Liver (tissue), 7 donors: ENCODE measurements at regions not wholly inside any gene's neighbourhood (a gene's known extent, or its start where the extent isn't known, plus 50 kb on each side); places are given as distances from the start of the nearest gene placed in this dataset.
A peak's percentile ranks its signal among the peaks of the same experiment; 100 is the strongest.

Experiments
- DNase-seq: peaks from one replicate; pipeline ENCODE4 v3.0.0-alpha.2; 2017; ENCODE audit warnings: low spot score
- H3K27ac ChIP-seq, 2 donors: one replicate each; pipeline ENCODE4 v1.7.0; 2013; ENCODE audit warnings: inconsistent platforms in 2 of 2, low read length in 2 of 2, control low read depth in 1 of 2, low read depth in 1 of 2, mild to moderate bottlenecking in 1 of 2
- H3K27me3 ChIP-seq, 4 donors: one replicate each; pipeline versions ENCODE4 v1.6.1 to v1.7.0; 2013; ENCODE audit warnings: low read length in 3 of 4, inconsistent platforms in 1 of 4, mild to moderate bottlenecking in 1 of 4, moderate library complexity in 1 of 4; ENCODE audit not compliant: control insufficient read depth in 4 of 4, insufficient read depth in 4 of 4
- H3K36me3 ChIP-seq, 4 donors: one replicate each; pipeline versions ENCODE4 v1.6.1 to v1.7.0; 2013; ENCODE audit warnings: low read length in 3 of 4, mild to moderate bottlenecking in 3 of 4, low read depth in 1 of 4, moderate library complexity in 1 of 4; ENCODE audit not compliant: control insufficient read depth in 4 of 4, insufficient read depth in 3 of 4
- H3K4me1 ChIP-seq, 4 donors: one replicate each; pipeline versions ENCODE4 v1.6.1 to v1.7.0; 2013; ENCODE audit warnings: low read length in 3 of 4, mild to moderate bottlenecking in 3 of 4, moderate library complexity in 1 of 4; ENCODE audit not compliant: control insufficient read depth in 4 of 4, insufficient read depth in 4 of 4
- H3K4me3 ChIP-seq, 3 donors: one replicate each; pipeline versions ENCODE4 v1.6.1 to v1.7.0; 2013; ENCODE audit warnings: low read length in 3 of 3, control low read depth in 1 of 3, low read depth in 1 of 3, mild to moderate bottlenecking in 1 of 3
- H3K9ac ChIP-seq, 2 donors: one replicate each; pipeline ENCODE4 v1.7.0; 2013; ENCODE audit warnings: low read length in 2 of 2, mild to moderate bottlenecking in 2 of 2, moderate library complexity in 2 of 2, control low read depth in 1 of 2, low read depth in 1 of 2
- H3K9me3 ChIP-seq, 4 donors: one replicate each; pipeline versions ENCODE4 v1.6.1 to v1.7.0; 2013; ENCODE audit warnings: low read length in 3 of 4; ENCODE audit not compliant: control insufficient read depth in 4 of 4
- EGR1 ChIP-seq, 2 donors: IDR thresholded peaks; 2 replicates each; pipeline ENCODE4 v1.6.1; 2016 to 2018; ENCODE audit warnings: antibody characterized with exemption in 2 of 2, low read depth in 2 of 2
- FOXA1 ChIP-seq: IDR thresholded peaks from 2 replicates; pipeline ENCODE4 v1.6.1; 2016; ENCODE audit warnings: antibody characterized with exemption
- HNF4A ChIP-seq, 2 donors: conservative IDR thresholded peaks; 2 replicates each; pipeline ENCODE4 v1.6.1; 2016; ENCODE audit warnings: antibody characterized with exemption in 2 of 2, mild to moderate bottlenecking in 2 of 2
- HNF4G ChIP-seq: IDR thresholded peaks from 2 replicates; pipeline ENCODE4 v1.6.1; 2016; ENCODE audit warnings: antibody characterized with exemption
- RAD21 ChIP-seq, 2 donors: IDR thresholded peaks; 2 replicates each; pipeline ENCODE4 v1.6.1; 2016; ENCODE audit warnings: antibody characterized with exemption in 2 of 2, mild to moderate bottlenecking in 2 of 2
- WGBS: extraction: QIAGEN DNeasy Blood & Tissue Kit; methylation state at CpG from one replicate; pipeline ENCODE4 v1.1.7; 2013; 5-methylcytosine and 5-hydroxymethylcytosine counted together
- TF ChIP-seq, protein P1 (sequence below): IDR thresholded peaks from 2 replicates; pipeline ENCODE4 v1.6.1; 2016; ENCODE audit warnings: antibody characterized with exemption
- donor health status: healthy.
- donor health status: healthy.
- donor health status: healthy.
- donor health status: healthy.

DNA sequence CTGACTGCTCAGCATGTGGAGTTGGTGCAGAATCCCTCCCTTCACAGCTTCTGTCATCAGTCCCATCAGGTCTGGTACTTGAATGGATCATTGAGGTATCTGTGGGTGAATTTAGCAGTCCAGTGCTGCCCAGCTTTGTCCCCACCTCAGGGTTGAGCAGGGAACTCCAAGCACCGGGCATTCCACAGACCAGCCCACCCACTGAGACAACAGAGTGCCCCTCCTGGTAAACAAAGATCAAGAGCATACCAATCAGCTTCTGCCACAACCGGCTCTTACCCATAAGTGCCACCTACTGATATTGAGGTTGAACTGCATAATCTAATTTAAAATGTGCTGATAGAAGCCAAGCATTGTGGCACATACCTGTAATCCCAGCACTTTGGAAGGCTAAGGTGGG lies 57.1 kb upstream of the FXR1 start:
- H3K9me3 ChIP-seq = peaks cover 0 to 4% (median 0%) of the 10 kb centered on the region in 4 donors
- no peaks in the 10 kb centered on the region for H3K27me3 ChIP-seq
- H3K9ac ChIP-seq = no peak overlapping the region
- no peak overlapping the region for H3K4me3 ChIP-seq
- DNase-seq = no peak
- H3K27ac ChIP-seq = no peak overlapping the region
- TF ChIP-seq HNF4G (no peak), RAD21 (IDR thresholded peaks at IDR 0.05) (peak in 1 of 2 donors; percentile 20)
- 6% methylated on average over 2 of the region's 2 CpGs for WGBS
- no peaks in the 10 kb centered on the region for H3K36me3 ChIP-seq
- H3K4me1 ChIP-seq = no peaks in the 10 kb centered on the region

DNA sequence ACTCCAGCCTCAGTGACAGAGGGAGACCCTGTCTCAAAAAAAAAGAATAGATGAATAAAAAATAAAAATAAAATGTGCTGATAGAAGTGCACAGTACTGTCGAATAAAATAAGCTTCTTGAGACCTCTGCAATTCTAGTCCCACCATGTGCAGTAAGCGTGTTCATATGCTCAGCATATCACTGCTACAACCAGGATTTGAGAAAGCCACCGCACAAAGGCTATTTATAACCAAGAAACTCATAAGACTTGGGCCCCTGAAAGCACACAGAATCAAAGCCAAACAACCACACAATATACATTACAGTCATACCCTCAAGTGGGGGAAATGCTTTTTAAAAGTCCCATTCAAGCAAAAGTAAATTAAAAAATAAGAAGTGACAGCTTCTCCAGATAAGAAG lies 56.5 kb upstream of the FXR1 start:
- DNase-seq = no peak
- 77% methylated on average over 3 of the region's 3 CpGs for WGBS
- no peak overlapping the region for H3K4me3 ChIP-seq
- peaks cover 0 to 4% (median 0%) of the 10 kb centered on the region in 4 donors for H3K9me3 ChIP-seq
- no peak overlapping the region for H3K9ac ChIP-seq
- no peaks in the 10 kb centered on the region for H3K36me3 ChIP-seq
- TF ChIP-seq EGR1 (IDR thresholded peaks at IDR 0.05; ENCODE audit: low read depth in 2 of 2) = no peak
- no peak for TF ChIP-seq HNF4A (conservative IDR thresholded peaks at IDR 0.05)
- TF ChIP-seq RAD21 (IDR thresholded peaks at IDR 0.05) = no peak
- TF ChIP-seq, protein P1, sequence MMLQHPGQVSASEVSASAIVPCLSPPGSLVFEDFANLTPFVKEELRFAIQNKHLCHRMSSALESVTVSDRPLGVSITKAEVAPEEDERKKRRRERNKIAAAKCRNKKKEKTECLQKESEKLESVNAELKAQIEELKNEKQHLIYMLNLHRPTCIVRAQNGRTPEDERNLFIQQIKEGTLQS = no peak
- no peak for TF ChIP-seq HNF4G
- H3K4me1 ChIP-seq = no peaks in the 10 kb centered on the region
- no peak overlapping the region for H3K27ac ChIP-seq
- no peaks in the 10 kb centered on the region for H3K27me3 ChIP-seq

DNA sequence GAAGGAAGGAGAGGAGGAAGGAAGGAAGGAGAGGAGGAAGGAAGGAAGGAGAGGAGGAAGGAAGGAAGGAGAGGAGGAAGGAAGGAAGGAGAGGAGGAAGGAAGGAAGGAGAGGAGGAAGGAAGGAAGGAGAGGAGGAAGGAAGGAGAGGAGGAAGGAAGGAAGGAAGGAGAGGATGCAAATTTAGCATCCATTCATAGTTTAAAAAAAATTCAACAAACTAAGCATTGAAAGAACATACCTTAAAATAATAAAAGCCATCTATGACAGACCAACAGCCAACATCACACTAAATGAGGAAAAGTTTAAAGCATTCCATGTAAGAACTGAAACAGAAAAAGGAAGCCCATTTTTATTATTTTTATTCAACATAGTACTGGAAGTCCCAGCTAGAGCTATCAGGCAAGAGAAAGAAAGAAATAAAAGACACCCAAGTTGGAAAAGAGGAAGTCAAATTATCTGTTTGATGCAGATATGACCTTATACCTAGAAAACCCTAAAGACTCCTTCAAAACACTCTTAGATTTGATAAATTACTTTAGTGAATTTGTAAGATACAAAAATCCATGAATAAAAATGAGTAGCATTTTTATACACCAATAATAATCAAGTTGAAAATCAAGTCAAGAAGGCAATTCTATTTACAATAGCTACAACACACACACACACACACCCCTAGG lies 52.2 kb upstream of the FXR1 start:
- Histone ChIP-seq H3K27ac (no peak overlapping the region), H3K9ac (no peak overlapping the region), H3K27me3 (no peaks in the 10 kb centered on the region), H3K4me3 (no peak overlapping the region), H3K9me3 (peaks cover 0 to 4% (median 0%) of the 10 kb centered on the region in 4 donors), H3K36me3 (no peaks in the 10 kb centered on the region), H3K4me1 (no peaks in the 10 kb centered on the region)
- TF ChIP-seq FOXA1 = no peak
- DNase-seq = no peak
